HL-60 (cell line): ENCODE measurements at regions not wholly inside any gene's neighbourhood (a gene's known extent, or its start where the extent isn't known, plus 50 kb on each side); places are given as distances from the start of the nearest gene placed in this dataset.

Source experiments
- DNase-seq, 2 experiments: peaks; one replicate each; pipeline ENCODE4 v3.0.0-alpha.2; 2010 to 2020; ENCODE audit warnings: low read depth in 1 of 2, low spot score in 1 of 2
- H3K27ac ChIP-seq: fragments of 250-450 bp; sonication (Bioruptor Pico); replicated peaks from 2 replicates; pipeline ENCODE4 v1.5.1; 2020; ENCODE audit warnings: mild to moderate bottlenecking, moderate library complexity
- H3K27me3 ChIP-seq: fragments of 250-450 bp; sonication (Bioruptor Pico); 2 replicates; pipeline ENCODE4 v1.5.1; 2021; ENCODE audit warnings: mild to moderate bottlenecking, moderate library complexity; ENCODE audit not compliant: insufficient read depth, poor library complexity, severe bottlenecking
- H3K4me3 ChIP-seq: replicated peaks from 2 replicates; pipeline ENCODE4 v1.5.1; 2011; ENCODE audit warnings: mild to moderate bottlenecking, control low read depth, low read length; ENCODE audit not compliant: insufficient read depth
- GABPA ChIP-seq: IDR thresholded peaks from 2 replicates; pipeline ENCODE4 v1.6.1; 2012; ENCODE audit warnings: low read depth
- POLR2AphosphoS5 ChIP-seq: IDR thresholded peaks from 2 replicates; pipeline ENCODE4 v1.6.1; 2012; ENCODE audit warnings: low read depth
- SPI1 ChIP-seq: IDR thresholded peaks from 2 replicates; pipeline ENCODE4 v1.6.1; 2012; ENCODE audit warnings: low read depth, mild to moderate bottlenecking, borderline replicate concordance
- TF ChIP-seq, protein P1 (sequence below): IDR thresholded peaks from 2 replicates; pipeline ENCODE4 v1.6.1; 2012; ENCODE audit warnings: low read depth; ENCODE audit not compliant: insufficient replicate concordance
- TF ChIP-seq, protein P2 (sequence below): IDR thresholded peaks from one replicate; pipeline ENCODE4 v1.5.1; 2011; ENCODE audit warnings: low read length, control low read depth, inconsistent platforms; ENCODE audit not compliant: insufficient read depth

DNA sequence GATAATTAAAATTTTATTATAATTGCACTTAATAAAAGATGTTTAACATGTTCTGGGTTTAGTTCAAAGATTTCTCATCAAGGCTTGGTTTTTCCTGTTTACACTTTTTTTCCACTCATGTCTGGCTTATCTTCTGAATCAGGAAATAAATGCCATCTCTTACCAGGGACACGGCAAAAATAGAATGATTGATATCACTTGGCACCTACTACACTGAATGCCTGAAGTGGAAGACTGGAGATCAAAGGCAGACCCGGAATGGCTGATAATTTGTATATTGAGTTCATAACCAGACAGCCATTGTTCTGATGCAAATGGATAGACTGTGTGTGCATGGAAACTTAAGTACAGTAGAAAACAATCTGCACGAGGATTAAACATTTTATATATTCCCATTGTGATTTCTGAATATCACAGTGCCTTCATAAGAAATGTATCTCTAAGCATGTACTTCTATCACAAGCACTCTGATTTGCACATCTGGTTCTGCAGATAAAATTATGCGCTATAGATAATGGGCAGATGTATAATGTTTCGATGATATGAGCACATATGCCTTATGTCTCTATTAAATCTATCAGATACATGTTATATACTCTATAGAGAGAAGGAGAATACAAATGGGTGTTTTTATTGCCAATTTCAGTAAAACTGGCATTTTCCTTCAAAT, 304.8 kb downstream of the RND3 start:
- DNase-seq, result no peak

DNA sequence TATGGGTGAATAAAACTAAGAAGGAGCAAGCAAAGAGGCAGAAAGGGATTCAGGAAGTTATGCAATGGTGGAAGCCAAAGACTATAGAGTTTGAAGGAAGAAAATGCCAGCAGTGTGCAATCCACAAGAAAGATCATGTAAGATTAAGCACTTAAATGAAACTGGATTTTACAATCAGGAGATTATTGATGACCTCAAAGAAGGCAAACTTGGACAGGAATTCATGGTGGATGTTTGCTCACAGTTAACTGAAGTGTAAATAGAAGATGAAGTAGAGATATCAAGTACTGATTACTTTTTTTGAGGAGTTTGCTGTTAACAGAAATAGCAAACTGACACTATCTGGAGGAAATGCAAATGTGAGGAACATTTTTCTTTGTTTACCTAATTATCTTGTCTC, 308.9 kb downstream of the RND3 start:
- Histone ChIP-seq H3K27me3 (no peaks in the 10 kb centered on the region), H3K27ac (no peak overlapping the region), H3K4me3 (no peak overlapping the region)
- TF ChIP-seq GABPA, result no peak
- TF ChIP-seq SPI1, result no peak
- DNase-seq, result no peak

More for the DNA sequence above, 304.8 kb downstream of the RND3 start:
- H3K27ac ChIP-seq, result no peak overlapping the region
- TF ChIP-seq SPI1 (no peak), GABPA (no peak), POLR2AphosphoS5 (no peak)
- TF ChIP-seq, protein P1, sequence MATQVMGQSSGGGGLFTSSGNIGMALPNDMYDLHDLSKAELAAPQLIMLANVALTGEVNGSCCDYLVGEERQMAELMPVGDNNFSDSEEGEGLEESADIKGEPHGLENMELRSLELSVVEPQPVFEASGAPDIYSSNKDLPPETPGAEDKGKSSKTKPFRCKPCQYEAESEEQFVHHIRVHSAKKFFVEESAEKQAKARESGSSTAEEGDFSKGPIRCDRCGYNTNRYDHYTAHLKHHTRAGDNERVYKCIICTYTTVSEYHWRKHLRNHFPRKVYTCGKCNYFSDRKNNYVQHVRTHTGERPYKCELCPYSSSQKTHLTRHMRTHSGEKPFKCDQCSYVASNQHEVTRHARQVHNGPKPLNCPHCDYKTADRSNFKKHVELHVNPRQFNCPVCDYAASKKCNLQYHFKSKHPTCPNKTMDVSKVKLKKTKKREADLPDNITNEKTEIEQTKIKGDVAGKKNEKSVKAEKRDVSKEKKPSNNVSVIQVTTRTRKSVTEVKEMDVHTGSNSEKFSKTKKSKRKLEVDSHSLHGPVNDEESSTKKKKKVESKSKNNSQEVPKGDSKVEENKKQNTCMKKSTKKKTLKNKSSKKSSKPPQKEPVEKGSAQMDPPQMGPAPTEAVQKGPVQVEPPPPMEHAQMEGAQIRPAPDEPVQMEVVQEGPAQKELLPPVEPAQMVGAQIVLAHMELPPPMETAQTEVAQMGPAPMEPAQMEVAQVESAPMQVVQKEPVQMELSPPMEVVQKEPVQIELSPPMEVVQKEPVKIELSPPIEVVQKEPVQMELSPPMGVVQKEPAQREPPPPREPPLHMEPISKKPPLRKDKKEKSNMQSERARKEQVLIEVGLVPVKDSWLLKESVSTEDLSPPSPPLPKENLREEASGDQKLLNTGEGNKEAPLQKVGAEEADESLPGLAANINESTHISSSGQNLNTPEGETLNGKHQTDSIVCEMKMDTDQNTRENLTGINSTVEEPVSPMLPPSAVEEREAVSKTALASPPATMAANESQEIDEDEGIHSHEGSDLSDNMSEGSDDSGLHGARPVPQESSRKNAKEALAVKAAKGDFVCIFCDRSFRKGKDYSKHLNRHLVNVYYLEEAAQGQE, result no peak
- TF ChIP-seq, protein P2, sequence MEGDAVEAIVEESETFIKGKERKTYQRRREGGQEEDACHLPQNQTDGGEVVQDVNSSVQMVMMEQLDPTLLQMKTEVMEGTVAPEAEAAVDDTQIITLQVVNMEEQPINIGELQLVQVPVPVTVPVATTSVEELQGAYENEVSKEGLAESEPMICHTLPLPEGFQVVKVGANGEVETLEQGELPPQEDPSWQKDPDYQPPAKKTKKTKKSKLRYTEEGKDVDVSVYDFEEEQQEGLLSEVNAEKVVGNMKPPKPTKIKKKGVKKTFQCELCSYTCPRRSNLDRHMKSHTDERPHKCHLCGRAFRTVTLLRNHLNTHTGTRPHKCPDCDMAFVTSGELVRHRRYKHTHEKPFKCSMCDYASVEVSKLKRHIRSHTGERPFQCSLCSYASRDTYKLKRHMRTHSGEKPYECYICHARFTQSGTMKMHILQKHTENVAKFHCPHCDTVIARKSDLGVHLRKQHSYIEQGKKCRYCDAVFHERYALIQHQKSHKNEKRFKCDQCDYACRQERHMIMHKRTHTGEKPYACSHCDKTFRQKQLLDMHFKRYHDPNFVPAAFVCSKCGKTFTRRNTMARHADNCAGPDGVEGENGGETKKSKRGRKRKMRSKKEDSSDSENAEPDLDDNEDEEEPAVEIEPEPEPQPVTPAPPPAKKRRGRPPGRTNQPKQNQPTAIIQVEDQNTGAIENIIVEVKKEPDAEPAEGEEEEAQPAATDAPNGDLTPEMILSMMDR, result no peak
- no peak overlapping the region for H3K4me3 ChIP-seq
- H3K27me3 ChIP-seq, result no peaks in the 10 kb centered on the region

DNA sequence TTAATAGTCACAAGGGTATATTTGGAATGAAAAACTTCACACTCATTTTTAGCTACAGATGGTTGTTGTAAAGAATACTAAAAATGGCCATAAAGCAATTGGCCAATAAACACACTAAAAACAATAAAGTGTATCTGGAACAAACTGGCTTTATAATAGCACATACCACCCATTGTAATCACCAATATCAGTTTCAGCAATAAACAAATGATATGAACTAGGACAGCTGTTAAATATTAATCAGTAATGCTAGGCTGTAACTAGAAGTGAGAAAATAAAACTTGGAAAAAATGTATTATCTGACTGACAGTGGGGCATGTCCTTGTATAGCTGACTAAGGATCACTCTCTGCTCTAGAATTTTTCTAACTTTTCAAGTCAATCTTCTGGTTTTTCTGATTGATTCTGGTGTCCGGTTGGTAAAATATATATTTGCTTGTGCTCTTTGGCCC, 312.5 kb downstream of the RND3 start:
- Histone ChIP-seq H3K27ac (no peak overlapping the region), H3K4me3 (no peak overlapping the region), H3K27me3 (no peaks in the 10 kb centered on the region)
- TF ChIP-seq, protein P1, result no peak
- TF ChIP-seq GABPA (no peak), POLR2AphosphoS5 (no peak)
- TF ChIP-seq, protein P2, result no peak
- DNase-seq, result no peak

DNA sequence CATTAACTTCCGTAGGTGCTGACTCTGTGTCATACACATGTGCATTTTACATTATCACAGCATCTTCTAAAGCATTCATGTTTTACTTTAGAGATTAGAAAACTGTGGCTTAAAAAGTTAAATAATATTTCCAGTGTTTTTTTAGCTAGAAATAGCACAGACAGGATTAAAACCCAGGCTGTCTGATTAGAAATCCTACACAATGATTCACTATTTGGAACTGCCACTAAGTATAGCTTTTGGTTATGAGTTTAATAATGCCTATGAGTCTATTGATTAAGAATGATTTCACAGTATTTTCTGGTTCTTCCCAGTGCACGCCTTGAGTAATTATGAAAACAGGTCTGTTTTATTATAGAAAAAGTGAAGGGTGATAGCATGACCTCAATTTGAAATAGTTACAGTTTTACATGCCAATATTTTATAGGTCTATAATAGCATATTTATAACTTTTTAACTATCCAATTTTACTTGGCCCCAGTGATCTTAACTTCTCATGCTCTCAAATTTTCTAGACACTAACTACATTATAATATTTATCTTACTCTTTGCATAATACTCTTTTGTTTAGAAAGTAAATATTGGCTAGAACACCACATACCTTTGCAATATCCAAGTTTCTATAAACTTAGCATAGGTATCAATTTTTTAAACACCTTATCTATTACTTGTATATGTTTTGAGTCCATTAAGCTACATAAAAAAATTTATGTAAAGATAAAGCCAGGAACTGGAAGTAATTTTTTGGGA, 313.2 kb downstream of the RND3 start:
- TF ChIP-seq, protein P1, result no peak
- no peak for TF ChIP-seq SPI1
- TF ChIP-seq, protein P2, result no peak
- no peak for TF ChIP-seq GABPA
- TF ChIP-seq POLR2AphosphoS5, result no peak
- Histone ChIP-seq H3K27me3 (no peaks in the 10 kb centered on the region), H3K27ac (no peak overlapping the region), H3K4me3 (no peak overlapping the region)
- DNase-seq, result no peak
